Fibroblast of the aortic adventitia (primary cell): ENCODE measurements at regions not wholly inside any gene's neighbourhood (a gene's known extent, or its start where the extent isn't known, plus 50 kb on each side); places are given as distances from the start of the nearest gene placed in this dataset.

ENCODE experiments used
- DNase-seq: peaks from one replicate; pipeline ENCODE4 v3.0.0-alpha.2; 2010; ENCODE audit warnings: low read depth
- H3K4me3 ChIP-seq: 2 replicates; pipeline ENCODE4 v1.5.1; 2011; ENCODE audit warnings: low read depth, mild to moderate bottlenecking, control low read depth, low read length, moderate library complexity
- CTCF ChIP-seq: IDR thresholded peaks from 2 replicates; pipeline ENCODE4 v1.5.1; 2011; ENCODE audit warnings: mild to moderate bottlenecking, low read length, control low read depth, inconsistent platforms; ENCODE audit not compliant: insufficient read depth

- DNase-seq, result no peak
- TF ChIP-seq CTCF, result no peak
Observed at GRCh38 chr6:147970970-147971369, 371.7 kb upstream of the SASH1 start.

GRCh38 chr6:147972448-147972847 is 370.2 kb upstream of the SASH1 start:
- H3K4me3 ChIP-seq, result no peak overlapping the region
- no peak for TF ChIP-seq CTCF
- no peak for DNase-seq

More at GRCh38 chr6:147970970-147971369, 371.7 kb upstream of the SASH1 start:
- no peak overlapping the region for H3K4me3 ChIP-seq

- DNase-seq, result no peak
- H3K4me3 ChIP-seq, result no peak overlapping the region
- TF ChIP-seq CTCF, result no peak
Observed at GRCh38 chr6:147973806-147974205, 368.8 kb upstream of the SASH1 start.

- no peak for TF ChIP-seq CTCF
- H3K4me3 ChIP-seq, result no peak overlapping the region
- DNase-seq, result no peak
Observed at GRCh38 chr6:147974376-147974775, 368.3 kb upstream of the SASH1 start.

- DNase-seq, result no peak
- no peak overlapping the region for H3K4me3 ChIP-seq
- no peak for TF ChIP-seq CTCF
Observed at GRCh38 chr6:147977851-147978465, 364.7 kb upstream of the SASH1 start.

GRCh38 chr6:147979966-147980365 is 362.7 kb upstream of the SASH1 start:
- DNase-seq, result no peak
- H3K4me3 ChIP-seq, result no peak overlapping the region
- TF ChIP-seq CTCF, result no peak
